BE2C (cell line): ENCODE measurements at regions not wholly inside any gene's neighbourhood (a gene's known extent, or its start where the extent isn't known, plus 50 kb on each side); places are given as distances from the start of the nearest gene placed in this dataset.
"Not testable (repeated sequence)": the region's sequence is repeated elsewhere in the genome, so short reads cannot be mapped to it uniquely, and the experiment has no call there.

Source experiments
- DNase-seq: peaks from one replicate; pipeline ENCODE4 v3.0.0-alpha.2; 2020
- H3K27me3 ChIP-seq: fragments of 250-450 bp; sonication (Bioruptor Pico); 2 replicates; pipeline ENCODE4 v1.5.1; 2020; ENCODE audit warnings: mild to moderate bottlenecking
- H3K36me3 ChIP-seq: fragments of 250-450 bp; sonication (Bioruptor Pico); 2 replicates; pipeline ENCODE4 v1.5.1; 2020; ENCODE audit warnings: mild to moderate bottlenecking
- H3K4me1 ChIP-seq: fragments of 250-450 bp; sonication (Bioruptor Pico); 2 replicates; pipeline ENCODE4 v1.5.1; 2020
- H3K4me3 ChIP-seq: 2 replicates; pipeline ENCODE4 v1.5.1; 2011; ENCODE audit warnings: low read depth, low read length
- H3K9me3 ChIP-seq: fragments of 250-450 bp; sonication (Bioruptor Pico); 2 replicates; pipeline ENCODE4 v1.5.1; 2020
- CTCF ChIP-seq: IDR thresholded peaks from 2 replicates; pipeline ENCODE4 v1.5.1; 2012; ENCODE audit warnings: mild to moderate bottlenecking, low read depth, low read length

GRCh38 chr10:128578766-128579165, 452.5 kb upstream of the MKI67 start:
- no peak for TF ChIP-seq CTCF
- peak; percentile 27 for DNase-seq
- H3K4me3 ChIP-seq = no peak overlapping the region

DNA sequence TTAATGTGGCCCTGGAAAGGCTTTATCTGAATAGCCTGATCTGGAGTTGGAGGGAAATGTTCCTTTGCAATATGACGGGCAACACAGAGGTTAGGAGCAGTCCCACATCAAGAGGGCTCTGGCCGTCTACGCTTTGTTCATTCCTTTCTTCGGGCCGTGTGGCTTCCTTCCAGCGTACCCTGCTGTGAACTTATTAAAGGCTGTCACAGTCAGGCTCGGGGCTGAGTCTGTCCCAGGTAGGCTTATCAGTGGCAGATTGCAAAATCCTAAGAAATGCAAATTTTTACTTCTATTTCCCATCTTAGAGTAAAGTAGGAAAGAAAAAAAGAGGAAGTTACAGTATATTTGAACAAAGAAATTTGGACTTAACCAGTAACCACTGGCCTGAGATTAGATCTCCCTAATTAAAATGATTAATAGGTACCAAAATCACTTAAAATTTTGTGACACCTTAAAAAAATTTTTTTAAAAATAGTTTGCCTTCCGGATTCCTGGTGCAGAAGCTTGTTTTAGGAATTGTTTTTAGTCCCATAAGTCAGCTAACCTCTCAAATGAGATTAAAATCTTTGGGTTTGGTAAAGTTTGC, 453.1 kb upstream of the MKI67 start:
- H3K4me3 ChIP-seq = no peak overlapping the region
- no peaks in the 10 kb centered on the region for H3K9me3 ChIP-seq
- no peaks in the 10 kb centered on the region for H3K27me3 ChIP-seq
- peak; percentile 58 for DNase-seq
- H3K4me1 ChIP-seq = peaks cover 21% of the 10 kb centered on the region
- H3K36me3 ChIP-seq = no peaks in the 10 kb centered on the region
- 0 out of 2 replicates have a peak, but pooled peaks have one; percentile 7 for TF ChIP-seq CTCF

More at GRCh38 chr10:128578766-128579165, 452.5 kb upstream of the MKI67 start:
- H3K27me3 ChIP-seq = no peaks in the 10 kb centered on the region
- no peaks in the 10 kb centered on the region for H3K9me3 ChIP-seq
- peaks cover 21% of the 10 kb centered on the region for H3K4me1 ChIP-seq
- H3K36me3 ChIP-seq = no peaks in the 10 kb centered on the region

DNA sequence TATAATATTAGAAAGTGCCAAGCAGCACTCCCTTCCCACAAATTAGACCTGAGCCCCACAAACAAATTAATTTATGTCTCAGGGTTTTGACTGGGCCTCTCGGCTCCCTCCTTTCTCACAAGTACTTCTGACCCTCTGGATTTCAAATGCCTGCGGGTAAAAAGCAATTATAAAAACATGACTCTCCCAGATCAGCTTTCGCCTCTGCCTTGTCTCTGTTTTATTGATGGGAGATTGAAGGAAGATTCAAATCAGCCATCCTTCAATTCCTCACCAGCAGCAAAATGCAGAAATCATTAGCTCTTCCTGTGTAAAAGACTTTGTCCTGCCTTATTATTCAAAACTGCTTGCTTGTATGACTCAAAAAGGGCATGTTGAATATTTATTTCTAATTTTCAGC, 453.7 kb upstream of the MKI67 start:
- no peak for TF ChIP-seq CTCF
- H3K27me3 ChIP-seq = no peaks in the 10 kb centered on the region
- no peaks in the 10 kb centered on the region for H3K9me3 ChIP-seq
- no peak overlapping the region for H3K4me3 ChIP-seq
- H3K36me3 ChIP-seq = no peaks in the 10 kb centered on the region
- peaks cover 19% of the 10 kb centered on the region for H3K4me1 ChIP-seq
- peak; percentile 30 for DNase-seq

- not testable (repeated sequence) for H3K27me3 ChIP-seq, DNase-seq, H3K9me3 ChIP-seq, H3K36me3 ChIP-seq, H3K4me3 ChIP-seq
- peaks cover 17% of the 10 kb centered on the region for H3K4me1 ChIP-seq
Measured at GRCh38 chr10:128583125-128583524, 456.9 kb upstream of the MKI67 start.

DNA sequence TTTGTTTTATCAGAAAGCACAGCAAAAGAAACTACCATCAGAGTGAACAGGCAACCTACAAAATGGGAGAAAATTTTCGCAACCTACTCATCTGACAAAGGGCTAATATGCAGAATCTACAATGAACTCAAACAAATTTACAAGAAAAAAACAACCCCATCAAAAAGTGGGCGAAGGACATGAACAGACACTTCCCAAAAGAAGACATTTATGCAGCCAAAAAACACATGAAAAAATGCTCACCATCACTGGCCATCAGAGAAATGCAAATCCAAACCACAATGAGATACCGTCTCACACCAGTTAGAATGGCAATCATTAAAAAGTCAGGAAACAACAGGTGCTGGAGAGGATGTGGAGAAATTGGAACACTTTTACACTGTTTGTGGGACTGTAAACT, 460.4 kb upstream of the MKI67 start:
- not testable (repeated sequence) for H3K27me3 ChIP-seq

GRCh38 chr10:128587689-128588088, 461.5 kb upstream of the MKI67 start:
- Histone ChIP-seq H3K27me3 (no peaks in the 10 kb centered on the region), H3K9me3 (no peaks in the 10 kb centered on the region), H3K36me3 (no peaks in the 10 kb centered on the region), H3K4me1 (no peaks in the 10 kb centered on the region; the same call in 1 of the 2 replicates), H3K4me3 (no peak overlapping the region)
- no peak for DNase-seq
- TF ChIP-seq CTCF = no peak

More for the DNA sequence above, 460.4 kb upstream of the MKI67 start:
- not testable (repeated sequence) for H3K4me3 ChIP-seq, H3K36me3 ChIP-seq, H3K4me1 ChIP-seq, H3K9me3 ChIP-seq, DNase-seq

DNA sequence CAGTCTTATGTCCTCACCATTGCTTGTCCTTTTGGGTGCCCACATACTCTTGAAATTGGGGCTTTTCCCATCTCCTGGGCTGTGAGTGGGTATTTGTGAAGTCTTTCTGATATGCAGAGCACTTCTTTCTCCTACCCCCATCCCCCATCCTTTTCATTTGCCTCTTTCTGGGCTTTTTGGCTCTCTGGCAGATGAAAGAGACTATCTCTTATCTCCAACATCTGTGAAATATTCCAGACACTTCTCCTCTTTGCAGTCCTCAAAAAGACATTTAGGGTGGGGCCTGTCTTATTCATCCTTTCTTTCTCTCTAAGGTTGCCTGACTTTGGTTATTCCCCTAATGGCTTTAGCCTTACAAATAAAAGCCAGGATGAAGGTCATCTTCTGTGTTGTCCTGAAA, 462.2 kb upstream of the MKI67 start:
- Histone ChIP-seq H3K4me1 (no peaks in the 10 kb centered on the region; the same call in 1 of the 2 replicates), H3K36me3 (no peaks in the 10 kb centered on the region), H3K27me3 (no peaks in the 10 kb centered on the region), H3K9me3 (no peaks in the 10 kb centered on the region), H3K4me3 (no peak overlapping the region)
- TF ChIP-seq CTCF = no peak
- DNase-seq = no peak
